VCaP (cell line): ENCODE measurements at regions not wholly inside any gene's neighbourhood (a gene's known extent, or its start where the extent isn't known, plus 50 kb on each side); places are given as distances from the start of the nearest gene placed in this dataset.
A peak's percentile ranks its signal among the peaks of the same experiment; 100 is the strongest.

ENCODE experiments used
- H3K27ac ChIP-seq: fragments of 450-650 bp; 2 replicates; pipeline ENCODE4 v1.5.1; 2017
- CTCF ChIP-seq: fragments of 450-650 bp; conservative IDR thresholded peaks from 2 replicates; pipeline ENCODE4 v1.5.1; 2017; ENCODE audit warnings: mild to moderate bottlenecking, moderate library complexity

GRCh38 chr11:82261367-82261766 is 472.3 kb downstream of the FAM181B start:
- no peak for TF ChIP-seq CTCF
- no peak overlapping the region for H3K27ac ChIP-seq

GRCh38 chr11:82250047-82250446 is 483.6 kb downstream of the FAM181B start:
- TF ChIP-seq CTCF: no peak
- peak overlapping the region; percentile 6; the same call in 1 of the 2 replicates for H3K27ac ChIP-seq

GRCh38 chr11:82246926-82247325 is 486.7 kb downstream of the FAM181B start:
- TF ChIP-seq CTCF: no peak
- H3K27ac ChIP-seq: no peak overlapping the region

GRCh38 chr11:82239498-82239897 is 494.2 kb downstream of the FAM181B start:
- no peak for TF ChIP-seq CTCF
- no peak overlapping the region for H3K27ac ChIP-seq

- peak overlapping the region; percentile 30; the same call in 1 of the 2 replicates for H3K27ac ChIP-seq
- no peak for TF ChIP-seq CTCF
Measured at GRCh38 chr11:82234256-82234655, 499.4 kb downstream of the FAM181B start.

GRCh38 chr11:82233201-82233600 is 500.5 kb downstream of the FAM181B start:
- no peak overlapping the region for H3K27ac ChIP-seq
- no peak for TF ChIP-seq CTCF

- TF ChIP-seq CTCF: peak; percentile 78
- no peak overlapping the region for H3K27ac ChIP-seq
Measured at GRCh38 chr11:82229341-82229740, 504.3 kb downstream of the FAM181B start.

- TF ChIP-seq CTCF: peak; percentile 73
- no peak overlapping the region for H3K27ac ChIP-seq
Measured at GRCh38 chr11:82225930-82226329, 507.7 kb downstream of the FAM181B start.
